ENCODE measurements at regions not wholly inside any gene's neighbourhood (a gene's known extent, or its start where the extent isn't known, plus 50 kb on each side); places are given as distances from the start of the nearest gene placed in this dataset.

DNA sequence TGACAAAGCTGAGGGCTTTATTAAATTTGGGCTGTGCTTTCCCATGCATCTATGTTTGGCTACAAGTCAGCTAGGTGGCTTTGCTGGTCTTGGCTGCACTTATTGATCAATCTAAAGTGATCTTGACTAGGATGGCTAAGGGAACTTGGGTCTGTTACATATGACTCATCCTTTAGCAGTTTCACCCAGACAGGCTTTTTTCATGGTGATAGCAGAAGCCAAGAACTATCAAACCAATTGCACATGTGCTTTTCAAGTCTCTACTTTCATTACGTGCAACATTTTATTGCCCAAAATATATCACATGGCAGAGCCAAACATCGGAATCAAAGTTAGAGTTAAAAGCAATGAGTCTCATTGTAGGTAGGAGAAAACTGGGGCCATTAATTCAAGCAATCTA is 626.3 kb downstream of the TENT5A start:
- no peak overlapping the region for H3K4me3 ChIP-seq (replicated peaks; ENCODE audit: insufficient read depth, low read length)
- H3K27me3 ChIP-seq (ENCODE audit: insufficient read depth, poor library complexity, severe bottlenecking): no peaks in the 10 kb centered on the region
- TF ChIP-seq POLR2AphosphoS5 (IDR thresholded peaks at IDR 0.05; ENCODE audit: low read depth) (no peak), SPI1 (IDR thresholded peaks at IDR 0.05; ENCODE audit: borderline replicate concordance, low read depth) (no peak), GABPA (IDR thresholded peaks at IDR 0.05; ENCODE audit: low read depth) (no peak)
- TF ChIP-seq, protein P1, sequence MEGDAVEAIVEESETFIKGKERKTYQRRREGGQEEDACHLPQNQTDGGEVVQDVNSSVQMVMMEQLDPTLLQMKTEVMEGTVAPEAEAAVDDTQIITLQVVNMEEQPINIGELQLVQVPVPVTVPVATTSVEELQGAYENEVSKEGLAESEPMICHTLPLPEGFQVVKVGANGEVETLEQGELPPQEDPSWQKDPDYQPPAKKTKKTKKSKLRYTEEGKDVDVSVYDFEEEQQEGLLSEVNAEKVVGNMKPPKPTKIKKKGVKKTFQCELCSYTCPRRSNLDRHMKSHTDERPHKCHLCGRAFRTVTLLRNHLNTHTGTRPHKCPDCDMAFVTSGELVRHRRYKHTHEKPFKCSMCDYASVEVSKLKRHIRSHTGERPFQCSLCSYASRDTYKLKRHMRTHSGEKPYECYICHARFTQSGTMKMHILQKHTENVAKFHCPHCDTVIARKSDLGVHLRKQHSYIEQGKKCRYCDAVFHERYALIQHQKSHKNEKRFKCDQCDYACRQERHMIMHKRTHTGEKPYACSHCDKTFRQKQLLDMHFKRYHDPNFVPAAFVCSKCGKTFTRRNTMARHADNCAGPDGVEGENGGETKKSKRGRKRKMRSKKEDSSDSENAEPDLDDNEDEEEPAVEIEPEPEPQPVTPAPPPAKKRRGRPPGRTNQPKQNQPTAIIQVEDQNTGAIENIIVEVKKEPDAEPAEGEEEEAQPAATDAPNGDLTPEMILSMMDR (IDR thresholded peaks at IDR 0.05; ENCODE audit: insufficient read depth, low read length): no peak
- TF ChIP-seq, protein P2, sequence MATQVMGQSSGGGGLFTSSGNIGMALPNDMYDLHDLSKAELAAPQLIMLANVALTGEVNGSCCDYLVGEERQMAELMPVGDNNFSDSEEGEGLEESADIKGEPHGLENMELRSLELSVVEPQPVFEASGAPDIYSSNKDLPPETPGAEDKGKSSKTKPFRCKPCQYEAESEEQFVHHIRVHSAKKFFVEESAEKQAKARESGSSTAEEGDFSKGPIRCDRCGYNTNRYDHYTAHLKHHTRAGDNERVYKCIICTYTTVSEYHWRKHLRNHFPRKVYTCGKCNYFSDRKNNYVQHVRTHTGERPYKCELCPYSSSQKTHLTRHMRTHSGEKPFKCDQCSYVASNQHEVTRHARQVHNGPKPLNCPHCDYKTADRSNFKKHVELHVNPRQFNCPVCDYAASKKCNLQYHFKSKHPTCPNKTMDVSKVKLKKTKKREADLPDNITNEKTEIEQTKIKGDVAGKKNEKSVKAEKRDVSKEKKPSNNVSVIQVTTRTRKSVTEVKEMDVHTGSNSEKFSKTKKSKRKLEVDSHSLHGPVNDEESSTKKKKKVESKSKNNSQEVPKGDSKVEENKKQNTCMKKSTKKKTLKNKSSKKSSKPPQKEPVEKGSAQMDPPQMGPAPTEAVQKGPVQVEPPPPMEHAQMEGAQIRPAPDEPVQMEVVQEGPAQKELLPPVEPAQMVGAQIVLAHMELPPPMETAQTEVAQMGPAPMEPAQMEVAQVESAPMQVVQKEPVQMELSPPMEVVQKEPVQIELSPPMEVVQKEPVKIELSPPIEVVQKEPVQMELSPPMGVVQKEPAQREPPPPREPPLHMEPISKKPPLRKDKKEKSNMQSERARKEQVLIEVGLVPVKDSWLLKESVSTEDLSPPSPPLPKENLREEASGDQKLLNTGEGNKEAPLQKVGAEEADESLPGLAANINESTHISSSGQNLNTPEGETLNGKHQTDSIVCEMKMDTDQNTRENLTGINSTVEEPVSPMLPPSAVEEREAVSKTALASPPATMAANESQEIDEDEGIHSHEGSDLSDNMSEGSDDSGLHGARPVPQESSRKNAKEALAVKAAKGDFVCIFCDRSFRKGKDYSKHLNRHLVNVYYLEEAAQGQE (IDR thresholded peaks at IDR 0.05; ENCODE audit: insufficient replicate concordance, low read depth): no peak
- DNase-seq (ENCODE audit: low read depth in 1 of 2, low spot score in 1 of 2): no peak
- H3K27ac ChIP-seq (replicated peaks): no peak overlapping the region

DNA sequence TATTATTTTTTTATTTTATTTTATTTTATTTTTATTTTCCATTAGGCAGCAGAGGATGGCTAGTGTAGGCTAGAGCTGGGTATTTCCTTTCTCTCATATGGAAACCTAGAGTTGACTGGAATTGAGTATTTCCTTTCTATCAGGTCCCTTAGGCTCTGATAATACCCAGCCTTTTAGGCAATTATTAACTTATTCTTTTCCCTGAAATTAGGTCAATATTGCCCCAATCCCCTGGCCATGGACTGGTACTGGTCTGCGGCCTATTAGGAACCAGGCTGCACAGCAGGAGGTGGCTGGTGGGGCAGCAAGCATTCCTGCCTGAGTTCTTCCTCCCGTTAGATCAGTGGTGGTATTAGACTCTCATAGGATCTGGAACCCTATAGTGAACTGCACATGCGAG is 632.2 kb downstream of the TENT5A start:
- H3K27ac ChIP-seq (replicated peaks): no peak overlapping the region
- TF ChIP-seq, protein P1 (IDR thresholded peaks at IDR 0.05; ENCODE audit: insufficient read depth, low read length): no peak
- TF ChIP-seq, protein P2 (IDR thresholded peaks at IDR 0.05; ENCODE audit: insufficient replicate concordance, low read depth): no peak
- TF ChIP-seq SPI1 (IDR thresholded peaks at IDR 0.05; ENCODE audit: borderline replicate concordance, low read depth): no peak
- no peak for TF ChIP-seq GABPA (IDR thresholded peaks at IDR 0.05; ENCODE audit: low read depth)
- TF ChIP-seq POLR2AphosphoS5 (IDR thresholded peaks at IDR 0.05; ENCODE audit: low read depth): no peak
- DNase-seq (ENCODE audit: low read depth in 1 of 2, low spot score in 1 of 2): no peak

DNA sequence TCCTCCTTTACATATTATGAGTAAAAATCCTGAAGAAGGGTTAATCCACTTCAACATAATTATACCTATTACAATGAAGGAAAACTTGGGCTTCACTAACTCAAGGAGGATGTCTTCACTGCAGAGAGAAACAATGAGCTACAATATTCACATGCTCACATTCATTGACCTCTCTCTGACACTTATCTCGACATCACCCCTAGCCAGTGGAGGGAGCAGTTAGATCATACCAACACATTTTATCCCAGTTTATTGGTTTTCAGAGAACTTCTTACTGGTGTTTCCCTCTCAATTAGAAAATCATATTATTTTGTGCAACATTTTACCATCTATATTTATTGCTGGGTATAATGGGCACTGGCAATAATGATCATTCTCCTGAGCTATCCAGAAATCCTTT is 646.5 kb downstream of the TENT5A start:
- Histone ChIP-seq H3K4me3 (replicated peaks; ENCODE audit: insufficient read depth, low read length) (no peak overlapping the region), H3K27ac (replicated peaks) (no peak overlapping the region), H3K27me3 (ENCODE audit: insufficient read depth, poor library complexity, severe bottlenecking) (no peaks in the 10 kb centered on the region)
- DNase-seq (ENCODE audit: low read depth in 1 of 2, low spot score in 1 of 2): no peak
- TF ChIP-seq SPI1 (IDR thresholded peaks at IDR 0.05; ENCODE audit: borderline replicate concordance, low read depth) (no peak), POLR2AphosphoS5 (IDR thresholded peaks at IDR 0.05; ENCODE audit: low read depth) (no peak), GABPA (IDR thresholded peaks at IDR 0.05; ENCODE audit: low read depth) (no peak)
- TF ChIP-seq, protein P2 (IDR thresholded peaks at IDR 0.05; ENCODE audit: insufficient replicate concordance, low read depth): no peak
- TF ChIP-seq, protein P1 (IDR thresholded peaks at IDR 0.05; ENCODE audit: insufficient read depth, low read length): no peak

More for the DNA sequence above, 632.2 kb downstream of the TENT5A start:
- Histone ChIP-seq H3K4me3 (replicated peaks; ENCODE audit: insufficient read depth, low read length) (no peak overlapping the region), H3K27me3 (ENCODE audit: insufficient read depth, poor library complexity, severe bottlenecking) (no peaks in the 10 kb centered on the region)

Data from HL-60 (cell line).